GM19023 (cell line): ENCODE measurements at regions not wholly inside any gene's neighbourhood (a gene's known extent, or its start where the extent isn't known, plus 50 kb on each side); places are given as distances from the start of the nearest gene placed in this dataset.
"Not testable (repeated sequence)": the region's sequence is repeated elsewhere in the genome, so short reads cannot be mapped to it uniquely, and the experiment has no call there.

Experiments
- ATAC-seq: cut with Tn5 transposase; IDR thresholded peaks from one replicate; pipeline ENCODE4 v1.9.1; 2021; ENCODE audit warnings: mild to moderate bottlenecking, moderate library complexity; ENCODE audit not compliant: unreplicated experiment

- ATAC-seq: no peak
Measured at GRCh38 chr20:17873410-17874270, 95.0 kb downstream of the SNX5 start.

- no peak for ATAC-seq
Measured at GRCh38 chr20:17872959-17873358, 95.6 kb downstream of the SNX5 start.

GRCh38 chr20:17872434-17872833, 96.2 kb downstream of the SNX5 start:
- no peak for ATAC-seq

- no peak for ATAC-seq
Measured at GRCh38 chr20:17871886-17872285, 96.7 kb downstream of the SNX5 start.

- no peak for ATAC-seq
Measured at GRCh38 chr20:17871181-17871580, 97.4 kb downstream of the SNX5 start.

- ATAC-seq: no peak
Measured at GRCh38 chr20:17870086-17870740, 98.4 kb downstream of the SNX5 start.

- no peak for ATAC-seq
Measured at GRCh38 chr20:17869295-17869994, 99.1 kb downstream of the SNX5 start.

GRCh38 chr20:17868700-17869231, 99.8 kb downstream of the SNX5 start:
- no peak for ATAC-seq

GRCh38 chr20:17868151-17868550, 100.4 kb downstream of the SNX5 start:
- ATAC-seq: no peak

- no peak for ATAC-seq
Measured at GRCh38 chr20:17867131-17867925, 101.3 kb downstream of the SNX5 start.

GRCh38 chr20:17866234-17867001, 102.2 kb downstream of the SNX5 start:
- ATAC-seq: no peak

- no peak for ATAC-seq
Measured at GRCh38 chr20:17863577-17864292, 104.9 kb downstream of the SNX5 start.

GRCh38 chr20:17863209-17863576, 105.4 kb downstream of the SNX5 start:
- ATAC-seq: no peak

GRCh38 chr20:17862171-17862570, 106.4 kb downstream of the SNX5 start:
- ATAC-seq: no peak

- ATAC-seq: not testable (repeated sequence)
Measured at GRCh38 chr20:17861620-17862019, 107.0 kb downstream of the SNX5 start.

GRCh38 chr20:17860301-17861197, 108.0 kb downstream of the SNX5 start:
- ATAC-seq: no peak

GRCh38 chr20:17859616-17860232, 108.9 kb downstream of the SNX5 start:
- no peak for ATAC-seq
